BLaER1 (cell line): ENCODE measurements at regions not wholly inside any gene's neighbourhood (a gene's known extent, or its start where the extent isn't known, plus 50 kb on each side); places are given as distances from the start of the nearest gene placed in this dataset.

Experiments
- H3K27ac ChIP-seq: shearing (Covaris generic); formaldehyde crosslinking; 2 replicates; pipeline ENCODE4 v1.8.1; 2022
- H3K27me3 ChIP-seq: shearing (Covaris generic); formaldehyde crosslinking; 2 replicates; pipeline ENCODE4 v1.8.1; 2022
- H3K36me3 ChIP-seq: shearing (Covaris generic); formaldehyde crosslinking; 2 replicates; pipeline ENCODE4 v1.8.1; 2022
- H3K4me1 ChIP-seq: shearing (Covaris generic); formaldehyde crosslinking; 2 replicates; pipeline ENCODE4 v1.8.1; 2022
- H3K4me2 ChIP-seq: shearing (Covaris generic); formaldehyde crosslinking; 2 replicates; pipeline ENCODE4 v1.8.1; 2022
- H3K4me3 ChIP-seq: shearing (Covaris generic); formaldehyde crosslinking; 2 replicates; pipeline ENCODE4 v1.8.1; 2022
- H3K9ac ChIP-seq: shearing (Covaris generic); formaldehyde crosslinking; 2 replicates; pipeline ENCODE4 v1.8.1; 2022
- H3K9me3 ChIP-seq: shearing (Covaris generic); formaldehyde crosslinking; 2 replicates; pipeline ENCODE4 v1.8.1; 2022
- H4K20me1 ChIP-seq: shearing (Covaris generic); formaldehyde crosslinking; 2 replicates; pipeline ENCODE4 v1.8.1; 2022
- Cebpa-rat ChIP-seq: shearing (Covaris generic); IDR thresholded peaks from 2 replicates; pipeline ENCODE4 v1.8.1; 2022

DNA sequence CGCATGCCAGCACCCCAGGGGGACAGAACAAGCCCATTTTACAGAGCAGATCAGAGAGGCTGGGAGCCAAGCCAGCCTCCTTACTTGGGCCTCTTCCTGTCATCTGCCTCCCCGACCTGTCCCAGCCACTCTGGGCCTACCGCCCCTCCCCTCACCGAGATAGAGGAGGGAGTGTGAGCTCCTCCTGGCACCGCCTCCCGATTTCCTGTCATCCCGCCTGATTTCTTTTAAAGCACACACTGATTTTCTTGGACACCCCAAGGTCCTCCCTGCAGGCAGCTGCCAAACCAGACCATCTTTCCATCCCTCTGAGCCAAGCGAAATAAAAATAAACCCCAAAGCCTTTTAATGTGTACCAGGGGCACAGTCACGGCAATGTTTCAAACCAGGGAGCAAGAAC is 108.4 kb downstream of the RFLNA start:
- TF ChIP-seq Cebpa-rat: no peak
- 0 out of 2 replicates have a peak overlapping the region, but pooled peaks have one; percentile 23 for H3K27ac ChIP-seq
- no peaks in the 10 kb centered on the region for H3K27me3 ChIP-seq
- no peaks in the 10 kb centered on the region for H3K9me3 ChIP-seq
- H3K4me2 ChIP-seq: peak overlapping the region; percentile 55
- peaks cover 90% of the 10 kb centered on the region for H4K20me1 ChIP-seq
- H3K4me3 ChIP-seq: no peak overlapping the region
- peak overlapping the region; percentile 60; the same call in 1 of the 2 replicates for H3K9ac ChIP-seq
- H3K36me3 ChIP-seq: peaks cover 87% of the 10 kb centered on the region
- H3K4me1 ChIP-seq: peaks cover 46% of the 10 kb centered on the region

DNA sequence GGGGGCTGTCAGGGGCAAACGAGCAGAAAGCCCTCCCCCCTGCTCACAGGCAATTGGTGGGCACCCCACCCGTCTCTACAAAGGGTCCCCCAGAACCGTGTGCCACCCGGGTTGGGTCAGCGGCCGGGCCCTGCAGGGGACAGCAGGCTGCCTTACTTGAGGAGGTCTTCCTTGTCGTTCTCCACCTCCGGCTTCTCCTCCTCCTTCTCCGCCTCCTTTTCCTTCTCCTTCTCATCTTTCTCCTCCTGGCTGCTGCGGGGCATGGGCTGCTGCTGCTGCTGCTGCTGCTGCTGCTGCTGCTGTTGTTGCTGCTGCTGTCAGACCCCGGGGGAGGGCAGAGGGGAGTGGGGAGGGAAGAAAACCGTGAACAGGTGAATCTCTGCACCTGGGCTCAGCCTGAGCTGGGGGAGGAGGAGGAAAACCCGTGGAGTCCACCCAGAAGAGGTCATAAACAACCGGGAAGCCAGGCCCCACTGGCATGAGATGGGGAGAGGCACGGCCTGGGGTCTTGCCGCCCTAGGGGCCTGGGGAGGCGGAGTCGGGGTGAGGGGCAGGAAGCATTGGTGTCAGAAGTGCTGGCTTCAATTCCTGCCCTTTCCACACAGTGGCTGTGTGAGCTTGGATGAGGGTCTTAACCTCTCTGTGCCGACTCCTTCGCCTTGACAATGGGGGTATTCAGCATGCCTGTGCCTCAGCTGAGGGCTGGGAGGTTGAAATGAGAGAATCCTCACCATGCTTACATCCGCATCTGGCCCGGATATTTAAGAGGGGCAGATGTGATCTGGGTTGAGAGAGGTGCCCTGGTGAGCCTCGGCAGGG is 107.6 kb downstream of the RFLNA start:
- Histone ChIP-seq H3K27ac (no peak overlapping the region), H3K36me3 (peaks cover 88% of the 10 kb centered on the region), H3K4me2 (peak overlapping the region; percentile 55; the same call in 1 of the 2 replicates), H3K4me1 (peaks cover 49% of the 10 kb centered on the region), H4K20me1 (peaks cover 90% of the 10 kb centered on the region), H3K9me3 (no peaks in the 10 kb centered on the region), H3K9ac (0 out of 2 replicates have a peak overlapping the region, but pooled peaks have one; percentile 60), H3K4me3 (no peak overlapping the region), H3K27me3 (no peaks in the 10 kb centered on the region)
- no peak for TF ChIP-seq Cebpa-rat

DNA sequence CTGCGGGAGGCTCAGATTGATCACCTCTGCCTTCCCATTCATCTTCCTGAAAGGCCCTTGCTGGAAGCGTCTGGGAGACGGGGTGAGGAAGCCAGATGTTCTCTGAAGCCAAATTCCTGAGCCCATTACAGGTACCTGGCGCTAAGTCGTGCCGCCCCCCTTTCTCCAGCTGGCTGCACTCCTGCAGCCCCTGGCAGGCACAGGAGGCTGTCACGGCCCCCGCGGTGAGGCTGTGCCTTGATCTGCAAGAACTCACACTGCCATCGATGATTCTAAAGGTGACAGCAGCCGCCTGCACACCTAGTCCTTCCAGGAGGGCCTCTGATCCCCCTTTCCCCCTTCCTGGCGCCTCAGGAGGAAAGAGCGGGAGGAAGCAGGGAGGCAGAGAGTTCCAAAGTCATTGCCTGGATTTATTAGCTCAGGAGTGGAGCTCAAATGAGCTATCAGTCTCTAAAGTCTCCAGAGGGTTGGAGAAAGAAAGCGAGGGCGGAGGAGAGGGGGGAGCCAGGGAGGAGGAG is 106.9 kb downstream of the RFLNA start:
- no peak overlapping the region for H3K4me3 ChIP-seq
- no peak overlapping the region for H3K27ac ChIP-seq
- peaks cover 88% of the 10 kb centered on the region for H3K36me3 ChIP-seq
- no peaks in the 10 kb centered on the region for H3K27me3 ChIP-seq
- no peak overlapping the region for H3K9ac ChIP-seq
- H3K9me3 ChIP-seq: no peaks in the 10 kb centered on the region
- no peak for TF ChIP-seq Cebpa-rat
- H4K20me1 ChIP-seq: peaks cover 90% of the 10 kb centered on the region
- peaks cover 49% of the 10 kb centered on the region for H3K4me1 ChIP-seq
- no peak overlapping the region for H3K4me2 ChIP-seq

DNA sequence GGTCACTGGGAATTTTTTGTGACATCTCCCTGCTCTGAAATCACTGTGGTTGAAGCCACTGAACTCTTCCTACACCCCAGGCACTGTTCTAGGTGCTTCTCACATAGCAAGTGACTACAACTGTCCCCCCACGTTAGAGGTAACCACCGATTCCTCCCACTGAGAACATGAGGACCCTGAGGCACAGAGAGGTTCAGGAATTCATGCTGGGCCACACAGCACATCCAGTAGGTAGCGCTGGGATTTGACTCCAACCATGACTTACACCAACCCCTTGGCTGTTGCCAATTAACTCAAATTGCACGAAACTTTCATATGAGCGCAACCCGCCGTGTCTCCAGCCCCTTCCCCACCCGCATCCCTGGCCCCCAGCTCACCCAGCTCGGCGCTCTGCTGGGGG is 105.2 kb downstream of the RFLNA start:
- Histone ChIP-seq H3K36me3 (peaks cover 88% of the 10 kb centered on the region), H3K9ac (no peak overlapping the region), H3K9me3 (no peaks in the 10 kb centered on the region), H3K4me2 (no peak overlapping the region), H4K20me1 (peaks cover 90% of the 10 kb centered on the region), H3K27me3 (no peaks in the 10 kb centered on the region), H3K27ac (no peak overlapping the region), H3K4me1 (peaks cover 42% of the 10 kb centered on the region), H3K4me3 (no peak overlapping the region)
- TF ChIP-seq Cebpa-rat: no peak

DNA sequence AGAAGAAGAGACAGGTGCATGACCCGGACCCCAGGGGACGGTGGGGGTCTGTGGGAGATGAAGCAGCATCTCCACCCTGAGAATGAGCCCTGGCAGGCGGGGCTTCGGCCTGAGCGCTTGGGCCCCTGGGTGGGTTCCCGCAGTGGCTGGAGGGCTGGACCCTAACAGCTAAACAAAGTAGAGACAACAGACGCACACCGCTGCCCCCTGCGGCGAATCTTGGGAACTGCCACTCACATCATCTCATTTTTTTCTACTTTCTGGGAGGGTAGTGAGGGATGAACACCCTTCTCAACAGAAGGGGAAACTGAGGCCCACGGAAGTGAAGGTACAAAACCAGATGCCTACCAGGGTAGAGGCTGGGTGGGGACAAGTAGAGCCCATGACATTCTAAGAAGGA is 104.7 kb downstream of the RFLNA start:
- no peaks in the 10 kb centered on the region for H3K9me3 ChIP-seq
- peaks cover 88% of the 10 kb centered on the region for H3K36me3 ChIP-seq
- H3K4me2 ChIP-seq: no peak overlapping the region
- H3K27ac ChIP-seq: no peak overlapping the region
- no peak overlapping the region for H3K9ac ChIP-seq
- TF ChIP-seq Cebpa-rat: no peak
- peaks cover 37% of the 10 kb centered on the region for H3K4me1 ChIP-seq
- H3K4me3 ChIP-seq: no peak overlapping the region
- peaks cover 90% of the 10 kb centered on the region for H4K20me1 ChIP-seq
- no peaks in the 10 kb centered on the region for H3K27me3 ChIP-seq

DNA sequence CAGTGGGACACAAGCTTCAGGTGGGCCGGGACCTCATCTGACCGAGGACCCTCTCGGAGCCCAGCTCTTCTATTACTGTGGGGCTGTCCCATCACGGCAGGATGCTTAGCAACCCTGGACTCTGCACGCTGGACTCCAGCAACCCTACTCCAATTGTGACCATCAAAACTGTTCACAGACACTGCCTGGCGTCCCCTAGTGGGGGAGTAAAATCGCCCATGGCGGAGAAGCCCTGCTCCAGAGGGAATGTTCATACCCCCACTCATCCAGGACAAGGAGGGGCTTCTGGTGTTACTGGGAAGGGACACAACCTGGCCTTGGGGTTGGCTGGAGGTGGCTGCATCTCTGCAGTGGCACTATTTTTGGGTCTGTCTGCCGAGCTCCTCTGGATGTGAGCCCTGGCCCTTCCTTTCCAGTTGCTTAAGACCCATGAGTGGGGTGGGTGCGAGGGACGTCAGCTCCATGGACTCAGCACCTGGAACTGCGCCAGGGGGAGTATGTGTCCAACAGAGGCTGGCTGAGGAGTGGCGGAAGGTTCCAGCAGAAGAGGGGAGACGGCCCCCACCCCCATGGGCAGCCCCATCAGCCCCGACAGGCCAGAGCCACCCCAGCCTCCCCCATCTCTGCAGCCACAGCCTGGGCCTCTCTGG is 103.8 kb downstream of the RFLNA start:
- H3K9ac ChIP-seq: no peak overlapping the region
- peaks cover 31% of the 10 kb centered on the region for H3K4me1 ChIP-seq
- TF ChIP-seq Cebpa-rat: no peak
- no peaks in the 10 kb centered on the region for H3K9me3 ChIP-seq
- H3K4me3 ChIP-seq: no peak overlapping the region
- H3K4me2 ChIP-seq: no peak overlapping the region
- peaks cover 90% of the 10 kb centered on the region for H4K20me1 ChIP-seq
- no peaks in the 10 kb centered on the region for H3K27me3 ChIP-seq
- peaks cover 96% of the 10 kb centered on the region for H3K36me3 ChIP-seq
- H3K27ac ChIP-seq: no peak overlapping the region; the same call in 1 of the 2 replicates

DNA sequence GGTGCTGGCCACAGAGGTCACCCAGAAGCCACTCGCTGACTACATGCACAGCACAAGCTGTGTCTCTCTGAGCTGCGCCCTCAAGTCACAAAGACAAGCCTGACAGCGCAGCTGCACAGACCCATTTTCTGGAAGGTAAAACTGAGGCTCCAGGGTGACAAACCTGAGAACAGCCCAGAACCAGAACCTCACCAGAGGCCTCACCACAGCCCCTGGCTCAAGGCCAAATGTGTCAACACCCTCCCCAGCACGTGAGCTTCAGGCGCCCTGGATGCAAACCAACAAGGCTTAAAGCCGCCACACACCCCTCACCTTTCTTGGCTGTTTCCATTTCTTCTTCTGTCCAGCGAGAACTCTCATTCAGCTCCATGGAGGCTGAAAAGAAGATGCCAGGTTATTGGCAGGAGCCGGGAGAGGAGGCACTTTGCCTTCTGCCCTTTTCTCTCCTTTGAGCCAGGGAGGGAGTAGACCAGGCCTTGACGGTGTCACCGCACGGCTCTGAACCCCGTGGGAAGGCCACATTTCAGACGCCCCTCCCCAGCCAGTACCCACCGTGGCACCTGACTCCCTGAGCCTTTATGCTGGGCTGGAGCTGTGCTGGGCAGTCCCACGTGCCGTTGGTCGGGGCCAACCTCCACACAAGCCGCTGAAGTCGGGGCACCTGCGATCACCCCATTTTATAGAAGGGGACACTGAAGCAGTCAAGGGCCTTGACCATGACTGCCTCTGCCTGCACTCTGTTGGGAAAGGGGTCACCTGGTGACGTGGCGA is 103.1 kb downstream of the RFLNA start:
- peaks cover 31% of the 10 kb centered on the region for H3K4me1 ChIP-seq
- H4K20me1 ChIP-seq: peaks cover 90% of the 10 kb centered on the region
- TF ChIP-seq Cebpa-rat: no peak
- peaks cover 98% of the 10 kb centered on the region for H3K36me3 ChIP-seq
- no peak overlapping the region for H3K4me2 ChIP-seq
- H3K4me3 ChIP-seq: no peak overlapping the region
- H3K9ac ChIP-seq: no peak overlapping the region
- no peak overlapping the region for H3K27ac ChIP-seq
- no peaks in the 10 kb centered on the region for H3K27me3 ChIP-seq
- H3K9me3 ChIP-seq: no peaks in the 10 kb centered on the region

DNA sequence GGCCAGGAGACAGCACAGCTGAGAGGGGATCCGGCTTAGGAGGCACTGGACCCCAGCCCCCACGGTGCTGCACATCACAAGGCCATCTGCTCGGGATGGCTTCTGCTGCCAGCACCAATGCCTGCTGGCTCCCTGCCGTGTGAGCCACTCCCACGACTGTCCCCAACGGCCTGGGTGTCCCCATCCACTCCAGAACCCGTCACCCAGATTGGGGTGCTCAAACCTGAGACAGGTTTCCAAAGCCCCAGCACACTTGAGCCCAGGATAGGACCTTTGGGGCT is 102.4 kb downstream of the RFLNA start:
- no peaks in the 10 kb centered on the region for H3K27me3 ChIP-seq
- TF ChIP-seq Cebpa-rat: no peak
- H4K20me1 ChIP-seq: peaks cover 90% of the 10 kb centered on the region
- no peak overlapping the region for H3K4me3 ChIP-seq
- H3K36me3 ChIP-seq: peaks cover 91% of the 10 kb centered on the region
- H3K27ac ChIP-seq: no peak overlapping the region
- no peak overlapping the region for H3K4me2 ChIP-seq
- no peaks in the 10 kb centered on the region for H3K9me3 ChIP-seq
- no peak overlapping the region for H3K9ac ChIP-seq
- H3K4me1 ChIP-seq: peaks cover 34% of the 10 kb centered on the region

DNA sequence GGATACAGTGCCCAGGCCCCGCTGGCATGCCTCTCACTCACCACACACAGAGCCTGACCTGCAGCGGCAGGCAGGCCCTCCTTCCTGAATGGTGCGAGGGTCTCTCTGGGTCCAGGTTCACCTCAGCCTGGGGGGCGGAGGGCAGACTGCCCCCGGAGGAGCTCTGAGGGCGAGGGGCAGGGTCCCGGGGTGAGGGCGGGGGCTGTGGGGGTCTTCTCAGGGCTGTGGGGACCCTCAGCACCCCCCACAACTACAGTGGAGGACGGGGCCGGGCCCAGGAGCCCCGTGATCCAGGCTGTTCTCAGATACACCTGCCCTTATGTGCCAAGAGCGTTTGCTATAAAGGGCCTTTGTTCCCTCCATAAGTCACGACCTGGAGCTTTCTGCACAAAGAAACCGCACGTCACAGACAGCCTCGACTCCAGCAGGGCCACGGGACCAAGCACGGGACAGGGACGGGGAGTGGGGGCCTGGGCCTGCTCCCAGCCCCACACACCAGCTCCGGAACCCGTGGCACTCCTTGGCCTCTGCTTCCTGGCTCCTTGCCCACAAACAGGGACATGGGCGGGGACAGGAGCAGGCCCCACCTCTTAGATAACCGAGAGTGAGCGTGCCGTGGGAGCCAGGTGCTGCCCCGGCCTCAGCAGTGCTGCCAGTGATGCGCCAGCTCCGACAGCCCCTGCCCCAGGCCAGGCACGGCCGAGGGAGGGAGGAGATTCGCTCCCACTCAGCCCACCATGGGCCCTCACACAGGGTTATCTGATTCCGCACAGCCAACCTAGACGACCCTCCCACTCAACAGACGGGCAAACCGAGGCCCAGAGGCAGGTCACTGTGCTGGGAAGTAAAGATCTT is 101.9 kb downstream of the RFLNA start:
- H3K27me3 ChIP-seq: no peaks in the 10 kb centered on the region
- TF ChIP-seq Cebpa-rat: no peak

More for the DNA sequence above, 101.9 kb downstream of the RFLNA start:
- Histone ChIP-seq H3K9me3 (no peaks in the 10 kb centered on the region), H3K27ac (0 out of 2 replicates have a peak overlapping the region, but pooled peaks have one; percentile 22), H3K9ac (no peak overlapping the region), H4K20me1 (peaks cover 90% of the 10 kb centered on the region), H3K4me3 (no peak overlapping the region), H3K36me3 (peaks cover 85% of the 10 kb centered on the region), H3K4me1 (peaks cover 40% of the 10 kb centered on the region), H3K4me2 (no peak overlapping the region)
